ENCODE measurements at regions not wholly inside any gene's neighbourhood (a gene's known extent, or its start where the extent isn't known, plus 50 kb on each side); places are given as distances from the start of the nearest gene placed in this dataset.

- ATAC-seq (peak; percentile 73), DNase-seq (no peak)
- Mint-ChIP-seq H3K9me3 (no peaks in the 10 kb centered on the region), H3K27ac (peak overlapping the region; percentile 78 to 88), H3K27me3 (no peaks in the 10 kb centered on the region), H3K4me1 (peaks cover 99% of the 10 kb centered on the region), H3K4me3 (peak overlapping the region; percentile 74 to 82)
Observed at GRCh38 chr7:130943336-130943901, 209.4 kb upstream of the KLF14 start.

- no peak for DNase-seq
Observed at GRCh38 chr7:130943981-130944380, 210.0 kb upstream of the KLF14 start.

GRCh38 chr7:130944997-130945396 lies 211.0 kb upstream of the KLF14 start:
- peaks cover 83% of the 10 kb centered on the region for H3K4me1 Mint-ChIP-seq
- H3K4me3 Mint-ChIP-seq = peak overlapping the region; percentile 70 to 81
- no peaks in the 10 kb centered on the region for H3K9me3 Mint-ChIP-seq

More at GRCh38 chr7:130943981-130944380, 210.0 kb upstream of the KLF14 start:
- Mint-ChIP-seq H3K4me3 (peak overlapping the region; percentile 62 to 74), H3K27me3 (no peaks in the 10 kb centered on the region), H3K4me1 (peaks cover 94% of the 10 kb centered on the region), H3K9me3 (no peaks in the 10 kb centered on the region), H3K27ac (peak overlapping the region in 1 of 2 donors; percentile 88)
- ATAC-seq = no peak

GRCh38 chr7:130945411-130945811 lies 211.4 kb upstream of the KLF14 start:
- Mint-ChIP-seq H3K4me1 (peaks cover 79% of the 10 kb centered on the region), H3K4me3 (peak overlapping the region; percentile 70 to 81), H3K27ac (peak overlapping the region; percentile 84 to 95), H3K27me3 (no peaks in the 10 kb centered on the region), H3K9me3 (no peaks in the 10 kb centered on the region)
- no peak for DNase-seq
- ATAC-seq = peak; percentile 61

More at GRCh38 chr7:130944997-130945396, 211.0 kb upstream of the KLF14 start:
- ATAC-seq = no peak
- Mint-ChIP-seq H3K27ac (peak overlapping the region; percentile 77 to 80), H3K27me3 (no peaks in the 10 kb centered on the region)
- no peak for DNase-seq

GRCh38 chr7:130946114-130946513 lies 212.1 kb upstream of the KLF14 start:
- DNase-seq (no peak), ATAC-seq (no peak)
- Mint-ChIP-seq H3K27me3 (no peaks in the 10 kb centered on the region), H3K4me3 (peak overlapping the region; percentile 70 to 81), H3K4me1 (peaks cover 72% of the 10 kb centered on the region), H3K9me3 (no peaks in the 10 kb centered on the region), H3K27ac (peak overlapping the region; percentile 84 to 95)

GRCh38 chr7:130947792-130948580 lies 214.0 kb upstream of the KLF14 start:
- DNase-seq (no peak), ATAC-seq (peak; percentile 36)
- Mint-ChIP-seq H3K27me3 (no peaks in the 10 kb centered on the region), H3K4me3 (peak overlapping the region; percentile 50 to 81), H3K9me3 (no peaks in the 10 kb centered on the region), H3K4me1 (peaks cover 54% of the 10 kb centered on the region), H3K27ac (peak overlapping the region; percentile 49 to 83)

- no peak for ATAC-seq
- Mint-ChIP-seq H3K27me3 (no peaks in the 10 kb centered on the region), H3K4me1 (peaks cover 45% of the 10 kb centered on the region), H3K27ac (peak overlapping the region in 1 of 2 donors; percentile 84), H3K4me3 (peak overlapping the region in 1 of 2 donors; percentile 54), H3K9me3 (no peaks in the 10 kb centered on the region)
- DNase-seq = no peak
Observed at GRCh38 chr7:130948822-130949221, 214.8 kb upstream of the KLF14 start.

- Mint-ChIP-seq H3K27me3 (no peaks in the 10 kb centered on the region), H3K4me3 (peak overlapping the region in 1 of 2 donors; percentile 53), H3K27ac (no peak overlapping the region), H3K9me3 (no peaks in the 10 kb centered on the region), H3K4me1 (peaks cover 38% of the 10 kb centered on the region)
- DNase-seq = no peak
- peak; percentile 54 for ATAC-seq
Observed at GRCh38 chr7:130949550-130949949, 215.5 kb upstream of the KLF14 start.

- Mint-ChIP-seq H3K4me1 (peaks cover 33% of the 10 kb centered on the region), H3K9me3 (no peaks in the 10 kb centered on the region), H3K27ac (no peak overlapping the region), H3K27me3 (no peaks in the 10 kb centered on the region), H3K4me3 (no peak overlapping the region)
- DNase-seq (no peak), ATAC-seq (no peak)
Observed at GRCh38 chr7:130950054-130950453, 216.0 kb upstream of the KLF14 start.

- H3K4me3 Mint-ChIP-seq = no peak overlapping the region
- no peak overlapping the region for H3K27ac Mint-ChIP-seq
- H3K4me1 Mint-ChIP-seq = peaks cover 26% of the 10 kb centered on the region
- H3K9me3 Mint-ChIP-seq = no peaks in the 10 kb centered on the region
- DNase-seq = no peak
- no peaks in the 10 kb centered on the region for H3K27me3 Mint-ChIP-seq
- no peak for ATAC-seq
Observed at GRCh38 chr7:130950741-130951140, 216.7 kb upstream of the KLF14 start.

GRCh38 chr7:130951303-130951975 lies 217.4 kb upstream of the KLF14 start:
- peak; percentile 51 for ATAC-seq
- H3K27me3 Mint-ChIP-seq = no peaks in the 10 kb centered on the region
- peaks cover 19% of the 10 kb centered on the region for H3K4me1 Mint-ChIP-seq
- no peaks in the 10 kb centered on the region for H3K9me3 Mint-ChIP-seq
- no peak overlapping the region for H3K4me3 Mint-ChIP-seq
- DNase-seq = no peak
- no peak overlapping the region for H3K27ac Mint-ChIP-seq

- peak overlapping the region in 1 of 2 donors; percentile 91 for H3K27ac Mint-ChIP-seq
- DNase-seq (no peak), ATAC-seq (no peak)
- peak overlapping the region in 1 of 2 donors; percentile 60 for H3K4me3 Mint-ChIP-seq
- H3K4me1 Mint-ChIP-seq = peaks cover 17% of the 10 kb centered on the region
- H3K9me3 Mint-ChIP-seq = no peaks in the 10 kb centered on the region
- no peaks in the 10 kb centered on the region for H3K27me3 Mint-ChIP-seq
Observed at GRCh38 chr7:130951976-130952876, 218.2 kb upstream of the KLF14 start.

- Mint-ChIP-seq H3K9me3 (no peaks in the 10 kb centered on the region), H3K27ac (peak overlapping the region; percentile 67 to 84), H3K4me1 (peaks cover 16% of the 10 kb centered on the region), H3K4me3 (peak overlapping the region in 1 of 2 donors; percentile 60), H3K27me3 (no peaks in the 10 kb centered on the region)
- ATAC-seq (no peak), DNase-seq (no peak)
Observed at GRCh38 chr7:130953196-130953595, 219.2 kb upstream of the KLF14 start.

- Mint-ChIP-seq H3K4me3 (peak overlapping the region in 1 of 2 donors; percentile 97), H3K27me3 (no peaks in the 10 kb centered on the region), H3K9me3 (no peaks in the 10 kb centered on the region), H3K4me1 (peaks cover 28% of the 10 kb centered on the region), H3K27ac (peak overlapping the region; percentile 35 to 89)
- ATAC-seq (peak; percentile 29), DNase-seq (no peak)
Observed at GRCh38 chr7:130954918-130955564, 221.0 kb upstream of the KLF14 start.

GRCh38 chr7:130955565-130955919 lies 221.5 kb upstream of the KLF14 start:
- DNase-seq = no peak
- peak overlapping the region in 1 of 2 donors; percentile 97 for H3K4me3 Mint-ChIP-seq
- no peak for ATAC-seq
- H3K27ac Mint-ChIP-seq = peak overlapping the region in 1 of 2 donors; percentile 89
- H3K9me3 Mint-ChIP-seq = no peaks in the 10 kb centered on the region
- peaks cover 33% of the 10 kb centered on the region for H3K4me1 Mint-ChIP-seq
- no peaks in the 10 kb centered on the region for H3K27me3 Mint-ChIP-seq
